ENCODE measurements at regions not wholly inside any gene's neighbourhood (a gene's known extent, or its start where the extent isn't known, plus 50 kb on each side); places are given as distances from the start of the nearest gene placed in this dataset.

DNA sequence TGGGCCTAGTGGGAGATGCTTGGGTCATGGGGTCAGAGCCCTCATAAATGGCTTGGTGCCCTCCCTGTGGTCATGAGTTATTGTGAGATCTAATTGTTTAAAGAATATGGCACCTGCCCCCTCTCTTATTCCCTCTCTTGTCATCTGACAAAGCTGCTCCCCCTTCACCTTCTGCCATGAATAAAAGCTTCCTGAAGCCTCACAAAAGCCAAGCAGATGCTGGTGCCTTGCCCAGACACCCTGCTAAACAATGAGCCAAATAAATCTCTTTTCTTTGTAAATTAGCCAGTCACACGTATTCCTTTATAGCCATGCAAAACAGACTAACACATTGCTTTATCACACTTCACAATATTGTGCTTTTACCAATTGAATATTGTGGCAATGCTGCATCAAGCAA, 82.8 kb upstream of the PDE4D start:
- TF ChIP-seq CTCF (IDR thresholded peaks at IDR 0.05) (no peak), EZH2 (IDR thresholded peaks at IDR 0.05; ENCODE audit: borderline replicate concordance, insufficient read depth, low read depth, low read length, poor library complexity, severe bottlenecking) (no peak)
